HepG2 (cell line): ENCODE measurements at regions not wholly inside any gene's neighbourhood (a gene's known extent, or its start where the extent isn't known, plus 50 kb on each side); places are given as distances from the start of the nearest gene placed in this dataset.

Source experiments
- ATAC-seq: fragments of 200-7000 bp; cut with Tn5 transposase; 3 replicates; pipeline ENCODE4 v1.9.1; 2020; ENCODE audit warnings: mild to moderate bottlenecking, moderate library complexity
- BruUV-seq: library from RNA; stranded (reverse); fragments of 400-500 nt; replicated peaks from 2 replicates; lab custom pipeline; 2021; lab: Mats Ljungman, UMichigan
- CTCF ChIA-PET: fragments of 300-600 bp; formaldehyde crosslinking; extraction: SDS; loops from one replicate; lab custom pipeline; 2021; ENCODE audit warnings: low total read pairs, inconsistent platforms, low intra/inter-chr PET ratio; lab: Yijun Ruan, JAX
- POLR2A ChIA-PET: fragments of 350-600 bp; sonication (Branson Sonifier 250); formaldehyde crosslinking; loops from one replicate; lab custom pipeline; 2020; ENCODE audit warnings: antibody characterized with exemption, inconsistent platforms; lab: Yijun Ruan, JAX
- DNase-seq: peaks from one replicate; pipeline ENCODE4 v3.0.0-alpha.2; 2015; ENCODE audit warnings: low spot score
- FAIRE-seq: peaks from 3 replicates; lab custom pipeline; 2011; peaks lifted over from hg19 to GRCh38; lab: Jason Lieb, UNC
- H2AFZ ChIP-seq: one replicate; pipeline ENCODE4 v1.6.1; 2011; ENCODE audit warnings: low read length, inconsistent platforms
- H3K27ac ChIP-seq: fragments of 300-600 bp; 3 replicates; pipeline ENCODE4 v1.8.0; 2011; ENCODE audit warnings: mixed run types, mild to moderate bottlenecking, mixed read lengths, low read length, inconsistent platforms; ENCODE audit not compliant: insufficient read depth; ENCODE audit errors: extremely low read length
- H3K27me3 ChIP-seq, 2 experiments: fragments of 200-600 bp in 1 of 2; 2 replicates in 1 of 2; 3 replicates in 1 of 2; pipeline versions ENCODE4 v1.6.0 to v1.8.0; 2011; ENCODE audit warnings: low read length in 2 of 2, mild to moderate bottlenecking in 2 of 2, moderate library complexity in 2 of 2, inconsistent platforms in 1 of 2; ENCODE audit not compliant: insufficient read depth in 2 of 2, control insufficient read depth in 1 of 2
- H3K36me3 ChIP-seq, 2 experiments: fragments of 200-600 bp in 1 of 2; replicated peaks in 1 of 2; 2 replicates in 1 of 2; 3 replicates in 1 of 2; pipeline versions ENCODE4 v1.5.1 to v1.8.0; 2011; ENCODE audit warnings: low read length in 2 of 2, inconsistent platforms in 1 of 2; ENCODE audit not compliant: insufficient read depth in 2 of 2, control insufficient read depth in 1 of 2
- H3K4me1 ChIP-seq: 2 replicates; pipeline ENCODE4 v1.5.1; 2012; ENCODE audit warnings: low read length, inconsistent platforms; ENCODE audit not compliant: insufficient read depth
- H3K4me2 ChIP-seq: 2 replicates; pipeline ENCODE4 v1.6.0; 2011; ENCODE audit warnings: low read depth, low read length, inconsistent platforms
- H3K4me3 ChIP-seq, 3 experiments: fragments of 200-600 bp in 1 of 3; sonication (generic), shearing (Covaris generic) in 1 of 3; replicated peaks in 1 of 3; 2 replicates each; pipeline ENCODE4 v1.5.1; 2011 to 2016; ENCODE audit warnings: low read length in 3 of 3, inconsistent platforms in 2 of 3, low read depth in 2 of 3, mild to moderate bottlenecking in 2 of 3, control low read depth in 1 of 3, mixed read lengths in 1 of 3; ENCODE audit not compliant: insufficient read depth in 1 of 3
- H3K79me2 ChIP-seq: one replicate; pipeline ENCODE4 v1.6.1; 2011; ENCODE audit warnings: low read length, inconsistent platforms; ENCODE audit not compliant: insufficient read depth
- H3K9ac ChIP-seq: 2 replicates; pipeline ENCODE4 v1.6.0; 2011; ENCODE audit warnings: mild to moderate bottlenecking, low read depth, low read length, inconsistent platforms; ENCODE audit not compliant: insufficient read depth
- H3K9me3 ChIP-seq: 2 replicates; pipeline ENCODE4 v1.5.1; 2012; ENCODE audit warnings: mild to moderate bottlenecking, low read length
- H4K20me1 ChIP-seq: 2 replicates; pipeline ENCODE4 v1.6.0; 2011; ENCODE audit warnings: inconsistent platforms, mild to moderate bottlenecking, low read length, moderate library complexity; ENCODE audit not compliant: insufficient read depth
- CAMTA2 ChIP-seq: sonication (generic); formaldehyde crosslinking; IDR thresholded peaks from 2 replicates; pipeline ENCODE4 v1.4.0; 2020; ENCODE audit warnings: mild to moderate bottlenecking, missing genetic modification reagents, borderline replicate concordance
- CEBPB ChIP-seq: IDR thresholded peaks from 2 replicates; pipeline ENCODE4 v1.6.1; 2011; ENCODE audit warnings: low read depth, low read length, improper control_type of control experiment, borderline replicate concordance
- CENPX ChIP-seq: sonication (generic); formaldehyde crosslinking; IDR thresholded peaks from 2 replicates; pipeline ENCODE4 v1.9.0; 2021; ENCODE audit warnings: mild to moderate bottlenecking, missing genetic modification reagents, moderate library complexity
- FOXA1 ChIP-seq, 2 experiments: fragments of 450-650 bp in 1 of 2; sonication (generic) in 1 of 2; formaldehyde crosslinking in 1 of 2; IDR thresholded peaks; 2 replicates each; pipeline versions ENCODE4 v1.4.0 to v1.6.1; 2016 to 2020; ENCODE audit warnings: missing genetic modification reagents in 1 of 2
- IKZF1 ChIP-seq: fragments of 450-650 bp; IDR thresholded peaks from 2 replicates; pipeline ENCODE4 v1.7.1; 2016
- MEIS1 ChIP-seq: sonication (generic); formaldehyde crosslinking; IDR thresholded peaks from 2 replicates; pipeline ENCODE4 v1.9.0; 2021; ENCODE audit warnings: mild to moderate bottlenecking, missing genetic modification reagents, moderate library complexity, borderline replicate concordance
- MZF1 ChIP-seq: sonication (generic); formaldehyde crosslinking; IDR thresholded peaks from 2 replicates; pipeline ENCODE4 v1.8.1; 2023; ENCODE audit warnings: mild to moderate bottlenecking, missing genetic modification reagents, borderline replicate concordance
- NAIF1 ChIP-seq: sonication (generic); formaldehyde crosslinking; IDR thresholded peaks from 2 replicates; pipeline ENCODE4 v1.5.0; 2020; ENCODE audit warnings: mild to moderate bottlenecking, missing genetic modification reagents, borderline replicate concordance
- PRPF4 ChIP-seq: fragments of 200-400 bp; formaldehyde crosslinking; IDR thresholded peaks from 2 replicates; pipeline ENCODE4 v1.6.1; 2016; ENCODE audit warnings: low read length, low read depth; ENCODE audit not compliant: poor library complexity, severe bottlenecking
- RARA ChIP-seq: IDR thresholded peaks from 2 replicates; pipeline ENCODE4 v1.6.1; 2016; ENCODE audit warnings: missing genetic modification reagents, missing compliant biosample characterization
- SMAD3 ChIP-seq: sonication (generic); formaldehyde crosslinking; IDR thresholded peaks from 2 replicates; pipeline ENCODE4 v1.4.0; 2020; ENCODE audit warnings: missing genetic modification reagents
- STAG1 ChIP-seq: sonication (generic); formaldehyde crosslinking; IDR thresholded peaks from 2 replicates; pipeline ENCODE4 v1.4.0; 2020; ENCODE audit warnings: missing genetic modification reagents
- TAF1 ChIP-seq: sonication (generic); formaldehyde crosslinking; IDR thresholded peaks from 2 replicates; pipeline ENCODE4 v1.4.0; 2020; ENCODE audit warnings: missing genetic modification reagents
- ZNF703 ChIP-seq: sonication (generic); formaldehyde crosslinking; IDR thresholded peaks from 2 replicates; pipeline ENCODE4 v1.5.1; 2020; ENCODE audit warnings: missing genetic modification reagents, mild to moderate bottlenecking, moderate library complexity, borderline replicate concordance
- WGBS: methylation state at CpG from one replicate; pipeline ENCODE4 v1.1.6; 2017; ENCODE audit warnings: low lambda C conversion rate; 5-methylcytosine and 5-hydroxymethylcytosine counted together
- in situ Hi-C: cut with HindIII; loops from 2 replicates; pipeline ENCODE4 v1.10.0; 2017; ENCODE audit warnings: low pct_unique_long_range_greater_than_20kb; ENCODE audit not compliant: extremely low pct_ligation_motif_present
- intact Hi-C: fragments of 100-400 bp; cut with micrococcal nuclease; formaldehyde crosslinking; loops from one replicate; pipeline ENCODE4 v1.10.0; 2022; ENCODE audit not compliant: unreplicated experiment
- TF ChIP-seq, protein P1 (sequence below): sonication (generic); formaldehyde crosslinking; IDR thresholded peaks from 2 replicates; pipeline ENCODE4 v1.4.0; 2020; ENCODE audit warnings: missing genetic modification reagents, borderline replicate concordance
- TF ChIP-seq, protein P2 (sequence below): sonication (generic); formaldehyde crosslinking; IDR thresholded peaks from 2 replicates; pipeline ENCODE4 v1.8.0; 2022; ENCODE audit warnings: mild to moderate bottlenecking, missing genetic modification reagents; ENCODE audit not compliant: insufficient replicate concordance
- TF ChIP-seq, protein P3 (sequence below): fragments of 450-650 bp; IDR thresholded peaks from 2 replicates; pipeline ENCODE4 v1.6.1; 2017; ENCODE audit warnings: mild to moderate bottlenecking

DNA sequence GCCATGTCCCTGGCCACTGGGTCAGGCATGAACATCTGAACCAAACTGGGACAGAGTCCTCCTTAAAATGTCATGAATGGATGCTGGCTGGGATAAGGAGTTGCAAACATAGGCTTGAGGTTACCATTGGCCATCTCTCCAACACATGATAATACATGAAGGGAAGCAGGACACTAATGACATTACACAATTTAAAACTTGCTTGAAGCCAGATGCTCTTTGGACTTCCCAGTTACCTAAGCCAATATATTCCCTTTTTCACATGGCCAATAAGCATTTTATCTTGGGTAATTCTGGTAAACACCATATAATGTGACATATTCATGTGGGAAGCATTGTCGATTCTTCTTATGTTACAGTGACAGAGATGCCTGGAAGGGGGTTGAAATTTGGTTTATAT lies 148.0 kb upstream of the PLN start:
- ChIA-PET POLR2A (no interaction called here), CTCF (no interaction called here)
- no peak for ATAC-seq
- in situ Hi-C loops (no loop called here), intact Hi-C loops (no loop called here)
- H3K9me3 ChIP-seq = no peaks in the 10 kb centered on the region
- H3K9ac ChIP-seq = no peak overlapping the region
- DNase-seq = no peak
- H3K27me3 ChIP-seq = no peaks in the 10 kb centered on the region
- WGBS = 66% methylated on average over 1 of the region's 1 CpG
- H3K4me1 ChIP-seq = no peaks in the 10 kb centered on the region
- no peaks in the 10 kb centered on the region for H3K36me3 ChIP-seq
- no peaks in the 10 kb centered on the region for H4K20me1 ChIP-seq
- H3K4me2 ChIP-seq = no peak overlapping the region
- H2AFZ ChIP-seq = no peak overlapping the region
- no peak overlapping the region for H3K27ac ChIP-seq
- no peak for FAIRE-seq
- BruUV-seq = no TSS peak
- no peak overlapping the region for H3K4me3 ChIP-seq
- no peaks in the 10 kb centered on the region for H3K79me2 ChIP-seq
- TF ChIP-seq IKZF1 = no peak
- TF ChIP-seq, protein P1, sequence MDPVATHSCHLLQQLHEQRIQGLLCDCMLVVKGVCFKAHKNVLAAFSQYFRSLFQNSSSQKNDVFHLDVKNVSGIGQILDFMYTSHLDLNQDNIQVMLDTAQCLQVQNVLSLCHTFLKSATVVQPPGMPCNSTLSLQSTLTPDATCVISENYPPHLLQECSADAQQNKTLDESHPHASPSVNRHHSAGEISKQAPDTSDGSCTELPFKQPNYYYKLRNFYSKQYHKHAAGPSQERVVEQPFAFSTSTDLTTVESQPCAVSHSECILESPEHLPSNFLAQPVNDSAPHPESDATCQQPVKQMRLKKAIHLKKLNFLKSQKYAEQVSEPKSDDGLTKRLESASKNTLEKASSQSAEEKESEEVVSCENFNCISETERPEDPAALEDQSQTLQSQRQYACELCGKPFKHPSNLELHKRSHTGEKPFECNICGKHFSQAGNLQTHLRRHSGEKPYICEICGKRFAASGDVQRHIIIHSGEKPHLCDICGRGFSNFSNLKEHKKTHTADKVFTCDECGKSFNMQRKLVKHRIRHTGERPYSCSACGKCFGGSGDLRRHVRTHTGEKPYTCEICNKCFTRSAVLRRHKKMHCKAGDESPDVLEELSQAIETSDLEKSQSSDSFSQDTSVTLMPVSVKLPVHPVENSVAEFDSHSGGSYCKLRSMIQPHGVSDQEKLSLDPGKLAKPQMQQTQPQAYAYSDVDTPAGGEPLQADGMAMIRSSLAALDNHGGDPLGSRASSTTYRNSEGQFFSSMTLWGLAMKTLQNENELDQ (CRISPR knock-in tag) = no peak
- no peak for TF ChIP-seq MEIS1 (CRISPR knock-in tag)
- TF ChIP-seq PRPF4 = no peak
- no peak for TF ChIP-seq NAIF1 (CRISPR knock-in tag)
- no peak for TF ChIP-seq MZF1 (CRISPR knock-in tag)
- TF ChIP-seq CENPX (CRISPR knock-in tag) = no peak
- TF ChIP-seq STAG1 = no peak
- no peak for TF ChIP-seq CAMTA2 (CRISPR knock-in tag)
- no peak for TF ChIP-seq CEBPB
- no peak for TF ChIP-seq SMAD3
- no peak for TF ChIP-seq RARA (CRISPR knock-in tag)
- TF ChIP-seq FOXA1 (IDR thresholded peaks at IDR 0.05) = no peak
- TF ChIP-seq FOXA1 (CRISPR knock-in tag; IDR thresholded peaks at IDR 0.05) = no peak
- no peak for TF ChIP-seq ZNF703
- TF ChIP-seq TAF1 = no peak
- TF ChIP-seq, protein P2, sequence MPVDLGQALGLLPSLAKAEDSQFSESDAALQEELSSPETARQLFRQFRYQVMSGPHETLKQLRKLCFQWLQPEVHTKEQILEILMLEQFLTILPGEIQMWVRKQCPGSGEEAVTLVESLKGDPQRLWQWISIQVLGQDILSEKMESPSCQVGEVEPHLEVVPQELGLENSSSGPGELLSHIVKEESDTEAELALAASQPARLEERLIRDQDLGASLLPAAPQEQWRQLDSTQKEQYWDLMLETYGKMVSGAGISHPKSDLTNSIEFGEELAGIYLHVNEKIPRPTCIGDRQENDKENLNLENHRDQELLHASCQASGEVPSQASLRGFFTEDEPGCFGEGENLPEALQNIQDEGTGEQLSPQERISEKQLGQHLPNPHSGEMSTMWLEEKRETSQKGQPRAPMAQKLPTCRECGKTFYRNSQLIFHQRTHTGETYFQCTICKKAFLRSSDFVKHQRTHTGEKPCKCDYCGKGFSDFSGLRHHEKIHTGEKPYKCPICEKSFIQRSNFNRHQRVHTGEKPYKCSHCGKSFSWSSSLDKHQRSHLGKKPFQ (CRISPR knock-in tag) = no peak
- TF ChIP-seq, protein P3, sequence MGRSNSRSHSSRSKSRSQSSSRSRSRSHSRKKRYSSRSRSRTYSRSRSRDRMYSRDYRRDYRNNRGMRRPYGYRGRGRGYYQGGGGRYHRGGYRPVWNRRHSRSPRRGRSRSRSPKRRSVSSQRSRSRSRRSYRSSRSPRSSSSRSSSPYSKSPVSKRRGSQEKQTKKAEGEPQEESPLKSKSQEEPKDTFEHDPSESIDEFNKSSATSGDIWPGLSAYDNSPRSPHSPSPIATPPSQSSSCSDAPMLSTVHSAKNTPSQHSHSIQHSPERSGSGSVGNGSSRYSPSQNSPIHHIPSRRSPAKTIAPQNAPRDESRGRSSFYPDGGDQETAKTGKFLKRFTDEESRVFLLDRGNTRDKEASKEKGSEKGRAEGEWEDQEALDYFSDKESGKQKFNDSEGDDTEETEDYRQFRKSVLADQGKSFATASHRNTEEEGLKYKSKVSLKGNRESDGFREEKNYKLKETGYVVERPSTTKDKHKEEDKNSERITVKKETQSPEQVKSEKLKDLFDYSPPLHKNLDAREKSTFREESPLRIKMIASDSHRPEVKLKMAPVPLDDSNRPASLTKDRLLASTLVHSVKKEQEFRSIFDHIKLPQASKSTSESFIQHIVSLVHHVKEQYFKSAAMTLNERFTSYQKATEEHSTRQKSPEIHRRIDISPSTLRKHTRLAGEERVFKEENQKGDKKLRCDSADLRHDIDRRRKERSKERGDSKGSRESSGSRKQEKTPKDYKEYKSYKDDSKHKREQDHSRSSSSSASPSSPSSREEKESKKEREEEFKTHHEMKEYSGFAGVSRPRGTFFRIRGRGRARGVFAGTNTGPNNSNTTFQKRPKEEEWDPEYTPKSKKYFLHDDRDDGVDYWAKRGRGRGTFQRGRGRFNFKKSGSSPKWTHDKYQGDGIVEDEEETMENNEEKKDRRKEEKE = no peak
